Upper lobe of right lung (tissue), 1 donor: ENCODE measurements at regions not wholly inside any gene's neighbourhood (a gene's known extent, or its start where the extent isn't known, plus 50 kb on each side); places are given as distances from the start of the nearest gene placed in this dataset.

Experiments used
- ATAC-seq: fragments of 200-7000 bp; cut with Tn5 transposase; one replicate; pipeline ENCODE4 v1.9.1; 2020; ENCODE audit warnings: mild to moderate bottlenecking, moderate library complexity
- DNase-seq: peaks from one replicate; pipeline ENCODE4 v3.0.0-alpha.2; 2020
- H3K27ac ChIP-seq: fragments of 200-600 bp; one replicate; pipeline ENCODE4 v1.8.0; 2022
- H3K27me3 ChIP-seq: fragments of 200-600 bp; one replicate; pipeline ENCODE4 v1.8.0; 2022; ENCODE audit warnings: mild to moderate bottlenecking
- H3K36me3 ChIP-seq: fragments of 200-600 bp; one replicate; pipeline ENCODE4 v1.8.0; 2022
- H3K4me1 ChIP-seq: fragments of 200-600 bp; one replicate; pipeline ENCODE4 v1.8.0; 2022
- H3K4me3 ChIP-seq: fragments of 200-600 bp; one replicate; pipeline ENCODE4 v1.8.0; 2022; ENCODE audit warnings: mild to moderate bottlenecking
- H3K9me3 ChIP-seq: fragments of 200-600 bp; one replicate; pipeline ENCODE4 v1.8.0; 2022
- CTCF ChIP-seq: fragments of 200-600 bp; IDR thresholded peaks from one replicate; pipeline ENCODE4 v1.8.0; 2022; ENCODE audit warnings: antibody characterized with exemption
- intact Hi-C: fragments of 100-400 bp; cut with DNase I; formaldehyde crosslinking; loops from one replicate; pipeline ENCODE4 v1.11.0; 2022
- donor health status: DM: no; HTN: yes; CAD: no; lungs with severe emphysema.

GRCh38 chr2:36071698-36072097, 283.9 kb upstream of the CRIM1 start:
- Histone ChIP-seq H3K4me3 (no peak overlapping the region), H3K36me3 (no peaks in the 10 kb centered on the region), H3K27ac (no peak overlapping the region), H3K27me3 (no peaks in the 10 kb centered on the region), H3K4me1 (no peaks in the 10 kb centered on the region), H3K9me3 (no peaks in the 10 kb centered on the region)
- ATAC-seq = no peak
- intact Hi-C loops = no loop called here
- no peak for TF ChIP-seq CTCF
- no peak for DNase-seq

- H3K4me3 ChIP-seq = no peak overlapping the region
- no peak overlapping the region for H3K27ac ChIP-seq
- no peaks in the 10 kb centered on the region for H3K4me1 ChIP-seq
- no peaks in the 10 kb centered on the region for H3K9me3 ChIP-seq
- DNase-seq (no peak), ATAC-seq (no peak)
- H3K27me3 ChIP-seq = no peaks in the 10 kb centered on the region
- TF ChIP-seq CTCF = no peak
- intact Hi-C loops = no loop called here
- no peaks in the 10 kb centered on the region for H3K36me3 ChIP-seq
Observed at GRCh38 chr2:36069074-36069473, 286.5 kb upstream of the CRIM1 start.

DNA sequence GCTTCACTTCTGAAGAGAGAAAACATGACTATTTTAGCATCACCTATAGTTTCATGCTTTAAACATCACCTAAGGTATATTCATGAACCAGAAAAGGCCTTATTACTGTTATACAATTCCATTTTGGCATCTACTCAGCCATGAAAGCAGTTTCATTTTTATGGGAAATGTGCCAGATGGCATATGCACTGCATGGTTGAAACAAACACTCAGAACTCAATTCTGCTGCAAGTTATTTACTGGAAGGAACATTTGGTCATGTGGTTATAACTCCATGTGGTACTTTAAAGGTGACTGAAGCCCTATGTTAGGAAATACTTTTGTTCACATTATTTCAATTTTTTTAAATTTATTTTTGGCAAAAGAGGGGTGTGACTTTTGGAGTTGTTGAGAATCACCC, 287.5 kb upstream of the CRIM1 start:
- Histone ChIP-seq H3K27me3 (no peaks in the 10 kb centered on the region), H3K9me3 (no peaks in the 10 kb centered on the region), H3K4me1 (no peaks in the 10 kb centered on the region), H3K36me3 (no peaks in the 10 kb centered on the region), H3K27ac (no peak overlapping the region), H3K4me3 (no peak overlapping the region)
- no peak for TF ChIP-seq CTCF
- DNase-seq (no peak), ATAC-seq (no peak)
- intact Hi-C loops = no loop called here

DNA sequence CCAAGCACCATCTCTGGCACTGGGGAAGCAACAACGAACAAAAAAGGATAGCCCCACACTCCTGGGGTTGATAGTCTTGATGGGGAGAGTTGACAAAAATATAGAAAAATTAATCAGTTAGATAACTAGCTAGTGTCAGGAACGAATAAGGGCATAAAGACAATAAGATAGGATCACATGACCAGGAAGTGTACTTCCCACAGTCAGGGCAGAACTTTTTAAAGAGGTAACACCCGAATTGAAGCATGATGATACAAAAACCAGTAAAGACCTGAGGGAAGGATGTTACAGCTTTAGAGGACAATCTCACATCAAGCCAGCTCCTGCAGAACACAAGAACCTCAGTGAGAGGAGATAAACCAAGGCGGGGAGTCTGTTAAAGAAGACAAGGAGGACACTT, 295.4 kb upstream of the CRIM1 start:
- Histone ChIP-seq H3K36me3 (no peaks in the 10 kb centered on the region), H3K4me1 (no peaks in the 10 kb centered on the region), H3K27me3 (no peaks in the 10 kb centered on the region), H3K9me3 (no peaks in the 10 kb centered on the region), H3K4me3 (no peak overlapping the region), H3K27ac (no peak overlapping the region)
- DNase-seq (no peak), ATAC-seq (no peak)
- intact Hi-C loops = no loop called here
- TF ChIP-seq CTCF = no peak

DNA sequence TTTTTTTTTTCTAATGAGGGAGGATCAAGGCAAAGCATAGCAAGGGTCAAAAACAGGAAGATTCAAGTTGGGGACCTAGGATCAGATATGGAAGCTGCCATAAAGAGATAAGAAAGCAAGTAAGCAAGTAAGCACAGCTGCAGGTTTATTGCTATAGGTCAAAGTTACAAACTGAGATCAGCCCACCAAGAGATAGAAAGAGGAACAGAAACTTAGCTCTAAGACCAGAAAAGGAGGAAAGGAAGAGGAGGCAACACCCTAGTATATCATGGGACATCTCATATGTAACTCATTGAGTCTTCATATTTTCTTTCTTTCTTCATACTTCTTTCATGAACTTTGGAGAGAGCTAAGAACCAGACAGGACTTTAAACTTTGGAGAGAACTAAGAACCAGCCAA, 295.9 kb upstream of the CRIM1 start:
- H3K27ac ChIP-seq = no peak overlapping the region
- DNase-seq (no peak), ATAC-seq (peak; percentile 85)
- no peaks in the 10 kb centered on the region for H3K4me1 ChIP-seq
- no peaks in the 10 kb centered on the region for H3K36me3 ChIP-seq
- TF ChIP-seq CTCF = no peak
- H3K4me3 ChIP-seq = no peak overlapping the region
- H3K9me3 ChIP-seq = no peaks in the 10 kb centered on the region
- no peaks in the 10 kb centered on the region for H3K27me3 ChIP-seq
- intact Hi-C loops = no loop called here

- H3K36me3 ChIP-seq = no peaks in the 10 kb centered on the region
- H3K4me3 ChIP-seq = no peak overlapping the region
- DNase-seq (peak; percentile 57), ATAC-seq (peak; percentile 90)
- no peaks in the 10 kb centered on the region for H3K27me3 ChIP-seq
- H3K9me3 ChIP-seq = no peaks in the 10 kb centered on the region
- no peak for TF ChIP-seq CTCF
- H3K4me1 ChIP-seq = no peaks in the 10 kb centered on the region
- intact Hi-C loops = no loop called here
- H3K27ac ChIP-seq = no peak overlapping the region
Observed at GRCh38 chr2:36058953-36059352, 296.6 kb upstream of the CRIM1 start.
